ENCODE measurements at regions not wholly inside any gene's neighbourhood (a gene's known extent, or its start where the extent isn't known, plus 50 kb on each side); places are given as distances from the start of the nearest gene placed in this dataset.

GRCh38 chr1:185426848-185427247 is 109.8 kb upstream of the IVNS1ABP start:
- H3K79me2 ChIP-seq (ENCODE audit: insufficient read depth, low read length): no peaks in the 10 kb centered on the region
- Mint-ChIP-seq H3K27me3 (ENCODE audit: low read depth) (no peaks in the 10 kb centered on the region), H3K4me1 (peaks cover 0 to 5% of the 10 kb centered on the region in 2 experiments; a peak in 1 of 4 replicates), H3K9me3 (peaks cover 0 to 3% of the 10 kb centered on the region in 2 experiments; a peak in 2 of 5 replicates), H3K4me3 (no peak overlapping the region), H3K36me3 (ENCODE audit: insufficient read depth in 1 of 3, low read depth in 3 of 3) (no peaks in the 10 kb centered on the region), H3K27ac (no peak overlapping the region; a peak in 1 of 7 replicates)
- H4K5ac ChIP-seq (ENCODE audit: insufficient read length, low read depth, low read length): no peak overlapping the region
- no peak overlapping the region for H3K18ac ChIP-seq (ENCODE audit: insufficient read length, low read depth, low read length)
- no peak overlapping the region for H3K56ac ChIP-seq (ENCODE audit: insufficient read length, low read depth, low read length)
- no peak for DNase-seq
- no peak overlapping the region for H4K8ac ChIP-seq (replicated peaks; ENCODE audit: insufficient read length, low read depth, low read length)
- no peaks in the 10 kb centered on the region for H3K4me1 ChIP-seq (ENCODE audit: insufficient read depth, low read length)
- H3K79me1 ChIP-seq (ENCODE audit: insufficient read depth, low read depth, low read length, poor library complexity, severe bottlenecking): no peaks in the 10 kb centered on the region
- H2BK12ac ChIP-seq (ENCODE audit: insufficient read length, low read depth, low read length): no peak overlapping the region
- WGBS (ENCODE audit: extremely low coverage, insufficient read length, low lambda C conversion rate): no CpG with 5 or more reads among the region's 5 CpGs
- H3K4ac ChIP-seq (ENCODE audit: low read depth, low read length): no peak overlapping the region
- no peak overlapping the region for H3K14ac ChIP-seq (ENCODE audit: insufficient read depth, low read length)
- H2BK20ac ChIP-seq (ENCODE audit: low read depth, low read length, poor library complexity, severe bottlenecking): no peak overlapping the region
- no peak overlapping the region for H2BK5ac ChIP-seq (ENCODE audit: insufficient read length, low read length)
- H2BK120ac ChIP-seq (ENCODE audit: low read depth, low read length, poor library complexity, severe bottlenecking): no peak overlapping the region
- no peak overlapping the region for H2AFZ ChIP-seq (ENCODE audit: low read length)
- no peak overlapping the region for H3K9ac ChIP-seq (ENCODE audit: extremely low read depth, insufficient read length, low read length)
- H2AK5ac ChIP-seq (ENCODE audit: insufficient read length, low read length): no peak overlapping the region
- H3K27me3 ChIP-seq (ENCODE audit: insufficient read depth, low read length): no peaks in the 10 kb centered on the region
- H4K91ac ChIP-seq (ENCODE audit: insufficient read length, low read depth, low read length): no peak overlapping the region
- no peak overlapping the region for H3K4me2 ChIP-seq (ENCODE audit: insufficient read depth, insufficient read length, low read length)
- no peak overlapping the region for H3K27ac ChIP-seq (ENCODE audit: insufficient read length, low read depth, low read length)
- H4K20me1 ChIP-seq (ENCODE audit: control insufficient read depth, insufficient read depth, insufficient read length): no peaks in the 10 kb centered on the region
- H3K9me3 ChIP-seq (ENCODE audit: control insufficient read depth, low read depth, low read length): no peaks in the 10 kb centered on the region
- no peaks in the 10 kb centered on the region for H3K23me2 ChIP-seq (ENCODE audit: insufficient read length, low read depth, low read length, poor library complexity, severe bottlenecking)
- no peak overlapping the region for H3K23ac ChIP-seq (ENCODE audit: insufficient read length, low read depth, low read length)
- H3T11ph ChIP-seq (ENCODE audit: low read length): no peak overlapping the region
- no peak overlapping the region for H2BK15ac ChIP-seq (ENCODE audit: low read depth, low read length)
- TF ChIP-seq CTCF (conservative IDR thresholded peaks at IDR 0.05): no peak

Measured in H9 (cell line).